ENCODE measurements at regions not wholly inside any gene's neighbourhood (a gene's known extent, or its start where the extent isn't known, plus 50 kb on each side); places are given as distances from the start of the nearest gene placed in this dataset.

- peak; percentile 37 for DNase-seq (ENCODE audit: low read depth, low spot score)
- H3K27ac ChIP-seq, result peak overlapping the region; percentile 57
These were observed 244.4 kb downstream of the FOXA2 start for GRCh38 chr20:22339946-22340345.

GRCh38 chr20:22339091-22339881 lies 245.1 kb downstream of the FOXA2 start:
- no peak for DNase-seq (ENCODE audit: low read depth, low spot score)
- peak overlapping the region; percentile 57 for H3K27ac ChIP-seq

DNA sequence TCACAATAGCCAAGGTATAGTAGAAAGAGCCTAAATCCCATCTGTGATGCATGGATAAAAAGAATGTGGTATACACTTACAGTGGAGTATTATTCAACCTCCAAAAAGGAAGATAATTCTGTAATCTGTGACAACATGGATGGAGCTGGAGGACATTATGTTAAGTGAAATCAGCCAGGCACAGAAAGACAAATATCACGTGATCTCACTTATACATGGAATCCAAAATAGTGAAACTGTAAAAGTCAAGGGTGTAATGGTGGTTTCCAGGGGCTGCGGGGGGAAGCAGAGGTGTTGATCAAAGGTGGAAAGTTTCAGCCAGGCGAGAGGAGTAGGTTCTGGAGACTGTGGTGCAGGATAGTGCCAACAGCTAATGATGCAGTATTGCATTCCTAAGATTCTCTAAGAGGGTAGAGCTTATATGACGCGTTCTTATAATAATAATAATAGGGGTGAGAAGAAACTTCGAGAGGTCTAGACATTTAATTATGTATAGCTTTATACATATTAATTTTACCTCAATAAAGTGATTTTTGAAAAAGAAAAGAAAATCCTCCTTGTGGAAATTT lies 246.1 kb downstream of the FOXA2 start:
- no peak overlapping the region for H3K27ac ChIP-seq
- DNase-seq (ENCODE audit: low read depth, low spot score), result no peak

DNA sequence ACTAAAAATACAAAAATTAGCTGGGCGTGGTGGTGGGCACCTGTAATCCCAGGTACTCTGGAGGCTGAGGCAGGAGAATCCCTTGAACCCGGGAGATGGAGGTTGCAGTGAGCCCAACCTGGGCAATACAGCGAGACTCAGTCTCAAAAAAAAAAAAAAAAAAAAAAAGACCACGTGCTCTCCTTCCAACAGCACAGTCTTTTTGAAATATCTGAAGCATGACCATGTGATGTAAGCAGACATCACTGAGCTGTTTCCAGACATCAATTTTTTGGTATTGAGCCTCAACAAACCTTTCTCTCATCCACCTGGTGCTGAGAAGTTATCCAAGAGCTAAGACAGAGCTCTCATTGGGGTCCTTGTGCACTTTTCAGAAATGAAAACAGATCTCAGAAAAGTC lies 249.2 kb downstream of the FOXA2 start:
- H3K27ac ChIP-seq, result no peak overlapping the region
- no peak for DNase-seq (ENCODE audit: low read depth, low spot score)

DNA sequence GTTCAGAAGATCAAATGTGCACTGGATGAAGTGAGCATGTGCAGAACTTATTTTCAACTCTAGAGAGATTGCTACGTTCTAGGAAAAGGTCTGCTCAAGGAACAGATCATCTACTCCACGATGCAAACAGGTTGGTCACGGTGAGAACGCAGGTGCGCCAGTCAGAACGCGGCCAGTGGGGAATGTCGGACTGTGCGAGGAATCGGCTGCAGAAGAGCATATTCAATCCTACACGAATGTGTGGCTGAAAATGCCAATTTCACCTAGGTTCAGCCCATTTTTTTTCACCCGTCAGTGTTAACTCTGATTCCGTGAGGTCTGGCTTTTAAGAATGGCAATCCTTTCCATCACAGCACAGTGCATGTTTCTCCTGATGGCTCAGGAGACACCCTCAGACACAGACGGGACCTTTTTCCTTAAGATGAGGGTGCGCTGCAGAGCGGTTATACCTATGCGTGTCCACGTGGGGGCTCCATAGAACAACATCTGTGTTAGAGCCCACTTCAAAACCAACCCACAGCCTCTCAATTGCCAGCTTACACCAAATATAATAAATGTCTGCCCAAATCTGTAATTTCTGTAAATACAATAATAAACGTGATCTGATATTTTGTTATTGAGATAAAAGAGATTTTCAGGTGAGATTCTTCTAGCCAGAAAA lies 250.4 kb downstream of the FOXA2 start:
- H3K27ac ChIP-seq, result no peak overlapping the region
- no peak for DNase-seq (ENCODE audit: low read depth, low spot score)

DNA sequence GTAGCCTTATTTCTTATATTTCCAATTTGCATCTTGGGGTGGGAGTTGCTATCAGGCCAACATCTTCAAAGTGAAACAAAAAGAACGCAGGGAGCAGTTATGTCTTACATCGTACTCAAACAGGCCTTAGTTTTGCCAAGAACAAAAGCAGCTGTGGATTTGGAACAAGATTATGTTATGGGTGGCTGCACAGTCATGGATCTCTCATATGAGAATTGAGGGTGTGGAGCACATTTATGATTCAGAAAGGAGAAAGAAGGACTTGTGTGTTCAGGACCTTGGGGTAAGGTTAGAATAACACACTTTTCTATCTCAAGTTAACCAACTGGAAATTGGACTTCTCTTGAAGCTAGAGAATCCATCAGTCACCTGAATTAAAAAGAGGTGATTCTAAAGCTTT lies 259.9 kb downstream of the FOXA2 start:
- H3K27ac ChIP-seq, result no peak overlapping the region

DNA sequence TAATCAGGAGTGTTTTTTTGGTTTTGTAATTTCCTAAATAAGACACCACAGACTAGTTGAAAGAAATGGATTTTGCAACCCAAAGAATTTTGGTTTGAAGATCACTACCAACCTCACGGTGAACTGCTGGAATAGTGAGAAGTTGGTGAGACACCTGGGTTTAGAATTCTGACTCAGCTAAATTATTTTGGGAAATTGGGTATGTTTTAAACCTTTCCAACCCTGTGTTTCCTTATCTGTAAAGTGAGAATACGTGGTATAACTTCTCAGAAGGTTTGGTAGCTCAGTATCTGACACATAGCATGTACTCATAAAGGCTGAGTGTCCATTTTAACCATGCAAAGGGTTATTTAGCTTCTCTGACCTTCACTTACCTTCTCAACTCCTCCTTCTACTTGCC lies 261.9 kb downstream of the FOXA2 start:
- DNase-seq (ENCODE audit: low read depth, low spot score), result no peak
- H3K27ac ChIP-seq, result no peak overlapping the region

More for the DNA sequence above, 259.9 kb downstream of the FOXA2 start:
- DNase-seq (ENCODE audit: low read depth, low spot score), result no peak

- DNase-seq (ENCODE audit: low read depth, low spot score), result no peak
- H3K27ac ChIP-seq, result no peak overlapping the region
These were observed 263.2 kb downstream of the FOXA2 start for GRCh38 chr20:22321191-22321590.

DNA sequence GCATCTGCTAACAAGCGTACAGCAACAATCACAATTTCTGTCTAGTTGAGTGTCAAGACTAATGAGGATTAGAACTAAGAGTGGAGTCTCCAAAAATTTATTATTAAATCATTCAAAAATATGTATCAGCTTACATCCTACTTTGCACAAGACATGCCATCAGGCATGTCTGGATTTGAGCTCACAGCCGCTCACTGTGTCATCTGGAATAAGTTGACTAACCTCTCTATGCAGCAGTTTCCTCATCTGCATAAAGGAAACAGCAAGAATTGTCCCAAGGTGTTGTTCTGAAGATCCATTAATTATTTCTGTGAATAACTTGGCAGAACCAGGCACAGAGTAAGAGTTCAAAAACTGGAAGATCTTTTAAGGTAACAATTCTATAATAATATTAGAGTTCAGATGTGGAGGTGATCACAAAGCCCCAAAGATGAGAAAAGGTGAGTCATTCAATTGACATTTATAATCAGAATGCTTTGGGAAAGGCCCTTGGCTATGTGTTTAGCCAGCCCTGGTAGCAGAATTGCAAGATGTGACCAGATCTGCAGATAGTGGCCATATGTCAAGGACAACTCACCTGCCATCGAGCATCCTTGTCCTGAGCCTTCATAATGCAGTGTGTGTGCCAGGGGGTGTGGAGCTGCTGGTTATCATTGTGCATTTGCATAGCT lies 264.0 kb downstream of the FOXA2 start:
- peak overlapping the region; percentile 38 for H3K27ac ChIP-seq
- DNase-seq (ENCODE audit: low read depth, low spot score), result peak; percentile 33

DNA sequence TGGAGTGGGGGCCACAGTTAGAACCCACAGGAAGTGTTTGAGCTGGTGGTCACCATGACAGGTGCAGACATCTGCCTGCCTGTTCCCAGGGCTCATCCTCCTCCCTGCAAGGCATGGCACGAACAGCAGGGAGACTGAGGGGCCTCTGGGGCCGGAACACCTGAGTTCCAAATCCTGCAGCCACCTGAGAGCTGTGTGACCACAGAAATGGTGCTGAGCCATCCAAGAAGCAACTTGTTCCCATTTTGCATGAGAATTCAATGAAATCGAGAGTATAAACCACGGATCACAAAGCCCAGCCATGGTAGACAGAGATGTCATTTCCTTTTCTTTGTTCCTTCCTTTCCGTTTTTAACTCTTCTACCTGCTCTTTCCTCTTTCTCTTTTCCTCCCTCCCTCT lies 268.6 kb downstream of the FOXA2 start:
- no peak overlapping the region for H3K27ac ChIP-seq
- no peak for DNase-seq (ENCODE audit: low read depth, low spot score)

GRCh38 chr20:22315073-22315472 lies 269.3 kb downstream of the FOXA2 start:
- DNase-seq (ENCODE audit: low read depth, low spot score), result no peak
- H3K27ac ChIP-seq, result no peak overlapping the region

GRCh38 chr20:22312744-22313346 lies 271.5 kb downstream of the FOXA2 start:
- DNase-seq (ENCODE audit: low read depth, low spot score), result no peak
- no peak overlapping the region for H3K27ac ChIP-seq

DNA sequence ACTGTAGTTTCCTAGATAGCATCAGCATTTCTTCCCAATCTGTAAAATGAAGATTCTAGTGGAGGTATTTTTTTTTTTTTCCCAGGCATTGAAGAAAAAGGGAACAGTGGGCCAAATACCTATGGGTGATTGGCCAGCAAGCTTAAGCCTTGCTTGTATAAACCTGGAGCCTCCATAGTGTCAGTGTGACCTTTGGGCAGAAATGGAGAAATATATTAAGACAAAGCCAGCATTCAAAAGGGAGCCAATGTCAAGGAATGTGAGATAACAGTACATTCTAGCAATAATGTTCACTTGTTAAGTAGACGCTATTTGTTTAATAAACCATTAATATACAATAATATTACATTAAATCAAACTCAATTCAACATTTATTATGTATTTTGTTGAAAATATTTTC lies 275.4 kb downstream of the FOXA2 start:
- DNase-seq (ENCODE audit: low read depth, low spot score), result no peak
- no peak overlapping the region for H3K27ac ChIP-seq

DNA sequence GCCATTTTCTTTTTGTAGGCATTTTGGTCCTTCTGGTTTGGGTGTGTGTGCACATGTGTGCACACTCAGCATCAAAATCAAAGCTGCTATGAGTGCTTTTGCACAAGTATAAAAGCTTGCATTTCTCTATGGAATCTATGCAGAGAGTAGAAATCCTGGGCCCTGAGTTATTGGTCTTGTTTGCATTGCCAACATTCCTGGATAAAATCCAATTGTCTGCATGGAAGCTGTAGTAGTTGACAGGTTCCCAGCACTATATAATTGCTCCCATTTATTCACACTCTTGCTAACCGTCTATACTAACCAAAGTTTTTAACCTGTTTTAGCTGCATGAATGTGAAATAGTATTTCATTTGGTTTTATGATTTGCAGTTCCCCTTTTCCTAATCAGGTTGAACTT lies 277.0 kb downstream of the FOXA2 start:
- DNase-seq (ENCODE audit: low read depth, low spot score), result no peak

DNA sequence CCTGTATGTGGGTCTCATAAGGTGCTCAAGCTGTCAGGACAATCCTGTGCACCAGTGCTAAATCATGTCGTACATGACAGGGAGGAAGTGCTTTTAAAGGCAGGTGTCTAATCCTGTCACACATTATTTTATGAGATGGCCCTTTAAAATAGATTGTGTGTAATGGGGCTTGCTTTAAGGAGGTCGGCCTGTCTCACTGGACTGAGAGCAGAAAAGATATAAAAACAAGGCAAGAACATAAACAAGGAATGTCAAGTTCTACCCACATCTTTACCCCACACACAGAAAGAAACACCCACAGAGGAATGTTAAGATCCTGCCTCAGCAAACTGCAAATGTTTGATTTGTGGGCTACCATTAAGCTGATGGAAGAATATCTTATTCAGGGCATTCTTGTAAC lies 279.0 kb downstream of the FOXA2 start:
- H3K27ac ChIP-seq, result no peak overlapping the region
- DNase-seq (ENCODE audit: low read depth, low spot score), result no peak

More for the DNA sequence above, 277.0 kb downstream of the FOXA2 start:
- no peak overlapping the region for H3K27ac ChIP-seq

GRCh38 chr20:22303523-22303922 lies 280.8 kb downstream of the FOXA2 start:
- H3K27ac ChIP-seq, result no peak overlapping the region
- no peak for DNase-seq (ENCODE audit: low read depth, low spot score)

DNA sequence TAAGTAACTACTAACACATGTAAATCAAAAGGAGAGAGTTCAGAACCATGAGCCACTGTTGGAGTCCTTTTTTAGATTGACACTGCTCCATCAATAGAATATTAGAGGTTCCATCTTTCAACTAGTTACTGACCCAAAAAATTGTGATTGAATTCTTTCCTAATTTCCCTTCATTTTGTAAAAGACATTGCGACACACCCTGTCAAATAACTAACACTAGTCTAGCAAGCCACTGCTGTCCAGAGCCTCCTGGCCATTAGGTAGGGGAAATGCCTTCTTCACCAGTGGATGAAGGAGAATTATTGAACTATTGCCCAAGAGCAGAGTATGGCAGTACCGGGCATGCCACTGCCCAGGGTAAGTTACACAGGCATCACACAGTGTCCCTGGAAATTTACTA lies 282.3 kb downstream of the FOXA2 start:
- H3K27ac ChIP-seq, result no peak overlapping the region
- no peak for DNase-seq (ENCODE audit: low read depth, low spot score)

DNA sequence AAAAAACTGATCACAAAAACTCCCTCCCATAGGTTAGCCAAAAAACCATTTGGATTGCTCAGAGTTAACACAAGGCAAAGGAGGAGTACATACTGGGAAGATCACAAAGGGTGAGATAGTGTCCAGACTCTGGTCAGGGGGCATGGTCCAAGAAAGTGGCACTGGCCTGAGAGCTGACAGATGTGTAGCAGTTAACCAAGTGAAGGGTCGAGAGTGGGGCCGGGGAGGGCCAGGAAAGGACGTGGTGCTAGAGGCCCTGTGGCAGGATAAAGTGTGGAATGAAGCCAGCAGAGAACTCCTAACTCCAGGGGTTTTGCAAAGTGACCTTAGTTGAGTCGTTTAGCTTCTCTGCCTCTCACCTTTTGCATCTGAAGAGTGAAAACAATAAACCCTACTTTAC lies 290.5 kb downstream of the FOXA2 start:
- DNase-seq (ENCODE audit: low read depth, low spot score), result no peak
- no peak overlapping the region for H3K27ac ChIP-seq

- no peak overlapping the region for H3K27ac ChIP-seq
- DNase-seq (ENCODE audit: low read depth, low spot score), result no peak
These were observed 294.9 kb downstream of the FOXA2 start for GRCh38 chr20:22289442-22289841.

- no peak overlapping the region for H3K27ac ChIP-seq
These were observed 295.4 kb downstream of the FOXA2 start for GRCh38 chr20:22288957-22289356.

GRCh38 chr20:22288156-22288555 lies 296.2 kb downstream of the FOXA2 start:
- no peak for DNase-seq (ENCODE audit: low read depth, low spot score)
- H3K27ac ChIP-seq, result no peak overlapping the region

More at GRCh38 chr20:22288957-22289356, 295.4 kb downstream of the FOXA2 start:
- peak; percentile 54 for DNase-seq (ENCODE audit: low read depth, low spot score)
